ENCODE measurements at regions not wholly inside any gene's neighbourhood (a gene's known extent, or its start where the extent isn't known, plus 50 kb on each side); places are given as distances from the start of the nearest gene placed in this dataset.

- CTCF ChIA-PET = no interaction called here
- POLR2A ChIA-PET = interaction anchor here (0.6 kb wide), 1 partner anchor 22 kb away, joined by 3 read pairs; no protein-coding TSS in a partner anchor
- no peaks in the 10 kb centered on the region for H3K27me3 Mint-ChIP-seq (ENCODE audit: insufficient read depth, unreplicated experiment)
- no peak overlapping the region for H3K27ac Mint-ChIP-seq (ENCODE audit: low read depth, unreplicated experiment)
- H3K4me1 Mint-ChIP-seq (ENCODE audit: insufficient read depth, unreplicated experiment) = peaks cover 8% of the 10 kb centered on the region
- H3K36me3 Mint-ChIP-seq (ENCODE audit: insufficient read depth, unreplicated experiment) = no peaks in the 10 kb centered on the region
- H3K9me3 Mint-ChIP-seq (ENCODE audit: unreplicated experiment) = no peaks in the 10 kb centered on the region
- no TSS peak for BruUV-seq (replicated peaks)
- H3K4me3 Mint-ChIP-seq (ENCODE audit: unreplicated experiment) = no peak overlapping the region
- no peak for TF ChIP-seq CTCF (IDR thresholded peaks at IDR 0.05; ENCODE audit: unreplicated experiment)
- intact Hi-C loops (cut with micrococcal nuclease) = no loop called here
- DNase-seq (ENCODE audit: unreplicated experiment) = no peak
Measured at GRCh38 chr6:140225701-140226436, 851.4 kb upstream of the CITED2 start.

- no peak for DNase-seq (ENCODE audit: unreplicated experiment)
- CTCF ChIA-PET = no interaction called here
- POLR2A ChIA-PET = interaction anchor here (0.6 kb wide), 1 partner anchor 234 kb away, joined by 3 read pairs; no protein-coding TSS in a partner anchor
- Mint-ChIP-seq H3K9me3 (ENCODE audit: unreplicated experiment) (no peaks in the 10 kb centered on the region), H3K4me3 (ENCODE audit: unreplicated experiment) (no peak overlapping the region), H3K4me1 (ENCODE audit: insufficient read depth, unreplicated experiment) (no peaks in the 10 kb centered on the region), H3K27me3 (ENCODE audit: insufficient read depth, unreplicated experiment) (no peaks in the 10 kb centered on the region), H3K36me3 (ENCODE audit: insufficient read depth, unreplicated experiment) (no peaks in the 10 kb centered on the region), H3K27ac (ENCODE audit: low read depth, unreplicated experiment) (no peak overlapping the region)
- intact Hi-C loops (cut with micrococcal nuclease) = no loop called here
- no TSS peak for BruUV-seq (replicated peaks)
- TF ChIP-seq CTCF (IDR thresholded peaks at IDR 0.05; ENCODE audit: unreplicated experiment) = no peak
Measured at GRCh38 chr6:140217283-140217682, 842.8 kb upstream of the CITED2 start.

- no peak overlapping the region for H3K27ac Mint-ChIP-seq (ENCODE audit: low read depth, unreplicated experiment)
- TF ChIP-seq CTCF (IDR thresholded peaks at IDR 0.05; ENCODE audit: unreplicated experiment) = no peak
- no peaks in the 10 kb centered on the region for H3K36me3 Mint-ChIP-seq (ENCODE audit: insufficient read depth, unreplicated experiment)
- no peaks in the 10 kb centered on the region for H3K4me1 Mint-ChIP-seq (ENCODE audit: insufficient read depth, unreplicated experiment)
- no peaks in the 10 kb centered on the region for H3K9me3 Mint-ChIP-seq (ENCODE audit: unreplicated experiment)
- intact Hi-C loops (cut with micrococcal nuclease) = no loop called here
- ChIA-PET POLR2A (interaction anchor here (0.6 to 1.3 kb wide), 2 partner anchors 9 to 161 kb away, joined by 3 read pairs; no protein-coding TSS in a partner anchor), CTCF (interaction anchor here (0.5 kb wide), 1 partner anchor 835 kb away, joined by 3 read pairs; the partner anchor contains the start of gene CITED2)
- H3K4me3 Mint-ChIP-seq (ENCODE audit: unreplicated experiment) = no peak overlapping the region
- DNase-seq (ENCODE audit: unreplicated experiment) = no peak
- H3K27me3 Mint-ChIP-seq (ENCODE audit: insufficient read depth, unreplicated experiment) = no peaks in the 10 kb centered on the region
- BruUV-seq (replicated peaks) = no TSS peak
Measured at GRCh38 chr6:140209775-140210174, 835.3 kb upstream of the CITED2 start.

- DNase-seq (ENCODE audit: unreplicated experiment) = no peak
- ChIA-PET POLR2A (no interaction called here), CTCF (interaction anchor here (0.6 kb wide), 1 partner anchor 835 kb away, joined by 4 read pairs; no protein-coding TSS in a partner anchor)
- Mint-ChIP-seq H3K4me3 (ENCODE audit: unreplicated experiment) (no peak overlapping the region), H3K4me1 (ENCODE audit: insufficient read depth, unreplicated experiment) (no peaks in the 10 kb centered on the region), H3K27ac (ENCODE audit: low read depth, unreplicated experiment) (no peak overlapping the region), H3K27me3 (ENCODE audit: insufficient read depth, unreplicated experiment) (no peaks in the 10 kb centered on the region), H3K36me3 (ENCODE audit: insufficient read depth, unreplicated experiment) (no peaks in the 10 kb centered on the region), H3K9me3 (ENCODE audit: unreplicated experiment) (no peaks in the 10 kb centered on the region)
- no TSS peak for BruUV-seq (replicated peaks)
- intact Hi-C loops (cut with micrococcal nuclease) = no loop called here
- no peak for TF ChIP-seq CTCF (IDR thresholded peaks at IDR 0.05; ENCODE audit: unreplicated experiment)
Measured at GRCh38 chr6:140208286-140208685, 833.8 kb upstream of the CITED2 start.

Data from MCF 10A (cell line).